HEK293 (cell line): ENCODE measurements at regions not wholly inside any gene's neighbourhood (a gene's known extent, or its start where the extent isn't known, plus 50 kb on each side); places are given as distances from the start of the nearest gene placed in this dataset.

Experiments used
- CTCF ChIA-PET: fragments of 350-600 bp; formaldehyde crosslinking; extraction: SDS; loops from one replicate; lab custom pipeline; 2021; ENCODE audit warnings: antibody characterized with exemption; lab: Yijun Ruan, JAX
- POLR2A ChIA-PET: fragments of 300-600 bp; formaldehyde crosslinking; extraction: SDS; loops from one replicate; lab custom pipeline; 2020; ENCODE audit warnings: antibody characterized with exemption, inconsistent platforms; lab: Yijun Ruan, JAX
- H3K27ac ChIP-seq: fragments of 200-500 bp; sonication (Bioruptor generic); 2 replicates; pipeline ENCODE4 v1.5.1; 2014; ENCODE audit warnings: low read depth, low read length, control low read depth, inconsistent platforms; ENCODE audit errors: extremely low read depth
- H3K36me3 ChIP-seq, 2 experiments: fragments of 200-500 bp in 1 of 2; sonication (Bioruptor generic) in 1 of 2; 1 replicate in 1 of 2; 2 replicates in 1 of 2; pipeline ENCODE4 v1.5.1; 2014 to 2017; ENCODE audit warnings: inconsistent platforms in 2 of 2, low read length in 2 of 2; ENCODE audit not compliant: control insufficient read depth in 2 of 2, insufficient read depth in 1 of 2
- H3K4me1 ChIP-seq: fragments of 200-500 bp; sonication (Bioruptor generic); 2 replicates; pipeline ENCODE4 v1.5.1; 2014; ENCODE audit warnings: mild to moderate bottlenecking, low read length, inconsistent platforms; ENCODE audit not compliant: control insufficient read depth, insufficient read depth
- H3K4me3 ChIP-seq: 2 replicates; pipeline ENCODE4 v1.5.1; 2011; ENCODE audit warnings: low read depth, mild to moderate bottlenecking, control low read depth, low read length, moderate library complexity
- H3K9me3 ChIP-seq: fragments of 200-500 bp; sonication (Bioruptor generic); 2 replicates; pipeline ENCODE4 v1.5.1; 2014; ENCODE audit warnings: low read depth, low read length, inconsistent platforms; ENCODE audit not compliant: control insufficient read depth, insufficient read depth
- GLI2 ChIP-seq: fragments of 450-650 bp; formaldehyde crosslinking; IDR thresholded peaks from 2 replicates; pipeline ENCODE4; 2017; ENCODE audit warnings: missing biosample characterization, missing genetic modification characterization, low read depth, borderline replicate concordance
- GLIS2 ChIP-seq: fragments of 450-650 bp; formaldehyde crosslinking; IDR thresholded peaks from 2 replicates; pipeline ENCODE4 v1.5.1; 2016; ENCODE audit warnings: missing biosample characterization, missing genetic modification characterization
- ZNF112 ChIP-seq: fragments of 450-650 bp; formaldehyde crosslinking; IDR thresholded peaks from 2 replicates; pipeline ENCODE4 v1.5.0; 2017; ENCODE audit warnings: missing biosample characterization, missing genetic modification characterization
- ZNF121 ChIP-seq: fragments of 450-650 bp; formaldehyde crosslinking; IDR thresholded peaks from 2 replicates; pipeline ENCODE4 v1.5.1; 2016; ENCODE audit warnings: missing biosample characterization, missing genetic modification characterization
- ZNF16 ChIP-seq: fragments of 450-650 bp; formaldehyde crosslinking; IDR thresholded peaks from 2 replicates; pipeline ENCODE4 v1.5.1; 2016; ENCODE audit warnings: low read depth, missing biosample characterization, missing genetic modification characterization
- ZNF174 ChIP-seq: fragments of 450-650 bp; formaldehyde crosslinking; IDR thresholded peaks from 2 replicates; pipeline ENCODE4 v1.5.0; 2017; ENCODE audit warnings: missing biosample characterization, mild to moderate bottlenecking, missing genetic modification characterization
- ZNF202 ChIP-seq: fragments of 450-650 bp; formaldehyde crosslinking; IDR thresholded peaks from 2 replicates; pipeline ENCODE4 v1.5.1; 2016; ENCODE audit warnings: missing biosample characterization, missing genetic modification characterization, borderline replicate concordance
- ZNF23 ChIP-seq: fragments of 450-650 bp; formaldehyde crosslinking; IDR thresholded peaks from 2 replicates; pipeline ENCODE4 v1.5.1; 2016; ENCODE audit warnings: missing biosample characterization, missing genetic modification characterization, borderline replicate concordance
- ZNF335 ChIP-seq: fragments of 450-650 bp; formaldehyde crosslinking; conservative IDR thresholded peaks from 2 replicates; pipeline ENCODE4 v1.5.1; 2016; ENCODE audit warnings: missing biosample characterization, missing genetic modification characterization
- ZNF394 ChIP-seq: fragments of 450-650 bp; formaldehyde crosslinking; IDR thresholded peaks from 2 replicates; pipeline ENCODE4 v1.5.1; 2016; ENCODE audit warnings: missing biosample characterization, missing genetic modification characterization, mild to moderate bottlenecking, moderate library complexity, borderline replicate concordance
- ZNF404 ChIP-seq: fragments of 450-650 bp; formaldehyde crosslinking; IDR thresholded peaks from 2 replicates; pipeline ENCODE4 v1.5.1; 2017; ENCODE audit warnings: missing biosample characterization, missing genetic modification characterization
- ZNF555 ChIP-seq: fragments of 450-650 bp; formaldehyde crosslinking; conservative IDR thresholded peaks from 2 replicates; pipeline ENCODE4 v1.5.1; 2017; ENCODE audit warnings: missing biosample characterization, mild to moderate bottlenecking, missing genetic modification characterization, inconsistent platforms
- ZNF624 ChIP-seq: fragments of 450-650 bp; formaldehyde crosslinking; IDR thresholded peaks from 2 replicates; pipeline ENCODE4 v1.5.1; 2017; ENCODE audit warnings: missing biosample characterization, missing genetic modification characterization
- TF ChIP-seq, protein P1 (sequence below): fragments of 450-650 bp; formaldehyde crosslinking; IDR thresholded peaks from 2 replicates; pipeline ENCODE4 v1.5.1; 2016; ENCODE audit warnings: missing biosample characterization, missing genetic modification characterization, borderline replicate concordance
- TF ChIP-seq, protein P2 (sequence below): fragments of 450-650 bp; formaldehyde crosslinking; IDR thresholded peaks from 2 replicates; pipeline ENCODE4 v1.5.1; 2016; ENCODE audit warnings: missing biosample characterization, missing genetic modification characterization
- TF ChIP-seq, protein P3 (sequence below): fragments of 450-650 bp; formaldehyde crosslinking; IDR thresholded peaks from 2 replicates; pipeline ENCODE4 v1.5.1; 2016; ENCODE audit warnings: missing biosample characterization, missing genetic modification characterization

DNA sequence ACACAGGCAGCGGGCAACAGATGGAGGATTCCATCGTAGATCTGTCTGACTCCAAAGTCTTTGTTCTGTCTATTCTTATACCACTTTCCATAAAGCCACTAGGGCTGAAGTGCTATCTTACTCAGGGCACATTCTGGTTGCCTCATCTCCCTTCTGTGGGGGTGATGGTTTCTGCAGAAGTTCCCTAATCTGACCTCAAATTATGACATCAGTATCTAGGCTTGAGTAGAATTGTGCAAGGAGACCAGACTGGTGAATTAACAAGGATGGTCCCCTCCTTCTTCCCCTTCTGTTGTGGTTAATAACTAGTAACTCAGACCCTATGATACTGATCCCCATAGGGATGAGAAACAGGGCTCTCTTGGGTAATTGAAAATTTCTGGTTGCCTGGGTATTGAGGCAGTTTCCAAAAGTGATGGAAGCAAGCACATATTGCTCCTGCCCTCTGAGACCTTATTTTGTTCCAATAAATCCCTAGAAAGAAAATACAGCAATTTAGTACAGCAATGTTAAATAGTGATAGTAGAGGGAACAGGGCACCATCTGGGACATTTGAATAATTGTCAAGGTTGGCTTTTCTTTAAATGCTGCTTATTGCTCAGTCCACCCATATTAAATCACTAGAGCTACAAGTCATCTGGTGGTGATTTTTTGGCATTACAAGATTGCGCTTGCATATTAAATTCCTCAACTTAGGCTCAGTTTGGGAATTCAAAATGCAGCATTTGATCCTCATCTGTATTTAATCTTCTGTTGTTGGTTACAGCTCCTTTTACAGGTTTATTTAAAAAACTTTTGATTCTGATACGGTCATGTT is 57.3 kb upstream of the AP1S2 start:
- Histone ChIP-seq H3K9me3 (no peaks in the 10 kb centered on the region), H3K4me1 (no peaks in the 10 kb centered on the region), H3K27ac (no peak overlapping the region), H3K36me3 (no peaks in the 10 kb centered on the region), H3K4me3 (no peak overlapping the region)
- ChIA-PET CTCF (interaction anchor here (0.7 kb wide), 1 partner anchor 63 kb away, joined by 3 read pairs; no protein-coding TSS in a partner anchor), POLR2A (no interaction called here)
- TF ChIP-seq, protein P1, sequence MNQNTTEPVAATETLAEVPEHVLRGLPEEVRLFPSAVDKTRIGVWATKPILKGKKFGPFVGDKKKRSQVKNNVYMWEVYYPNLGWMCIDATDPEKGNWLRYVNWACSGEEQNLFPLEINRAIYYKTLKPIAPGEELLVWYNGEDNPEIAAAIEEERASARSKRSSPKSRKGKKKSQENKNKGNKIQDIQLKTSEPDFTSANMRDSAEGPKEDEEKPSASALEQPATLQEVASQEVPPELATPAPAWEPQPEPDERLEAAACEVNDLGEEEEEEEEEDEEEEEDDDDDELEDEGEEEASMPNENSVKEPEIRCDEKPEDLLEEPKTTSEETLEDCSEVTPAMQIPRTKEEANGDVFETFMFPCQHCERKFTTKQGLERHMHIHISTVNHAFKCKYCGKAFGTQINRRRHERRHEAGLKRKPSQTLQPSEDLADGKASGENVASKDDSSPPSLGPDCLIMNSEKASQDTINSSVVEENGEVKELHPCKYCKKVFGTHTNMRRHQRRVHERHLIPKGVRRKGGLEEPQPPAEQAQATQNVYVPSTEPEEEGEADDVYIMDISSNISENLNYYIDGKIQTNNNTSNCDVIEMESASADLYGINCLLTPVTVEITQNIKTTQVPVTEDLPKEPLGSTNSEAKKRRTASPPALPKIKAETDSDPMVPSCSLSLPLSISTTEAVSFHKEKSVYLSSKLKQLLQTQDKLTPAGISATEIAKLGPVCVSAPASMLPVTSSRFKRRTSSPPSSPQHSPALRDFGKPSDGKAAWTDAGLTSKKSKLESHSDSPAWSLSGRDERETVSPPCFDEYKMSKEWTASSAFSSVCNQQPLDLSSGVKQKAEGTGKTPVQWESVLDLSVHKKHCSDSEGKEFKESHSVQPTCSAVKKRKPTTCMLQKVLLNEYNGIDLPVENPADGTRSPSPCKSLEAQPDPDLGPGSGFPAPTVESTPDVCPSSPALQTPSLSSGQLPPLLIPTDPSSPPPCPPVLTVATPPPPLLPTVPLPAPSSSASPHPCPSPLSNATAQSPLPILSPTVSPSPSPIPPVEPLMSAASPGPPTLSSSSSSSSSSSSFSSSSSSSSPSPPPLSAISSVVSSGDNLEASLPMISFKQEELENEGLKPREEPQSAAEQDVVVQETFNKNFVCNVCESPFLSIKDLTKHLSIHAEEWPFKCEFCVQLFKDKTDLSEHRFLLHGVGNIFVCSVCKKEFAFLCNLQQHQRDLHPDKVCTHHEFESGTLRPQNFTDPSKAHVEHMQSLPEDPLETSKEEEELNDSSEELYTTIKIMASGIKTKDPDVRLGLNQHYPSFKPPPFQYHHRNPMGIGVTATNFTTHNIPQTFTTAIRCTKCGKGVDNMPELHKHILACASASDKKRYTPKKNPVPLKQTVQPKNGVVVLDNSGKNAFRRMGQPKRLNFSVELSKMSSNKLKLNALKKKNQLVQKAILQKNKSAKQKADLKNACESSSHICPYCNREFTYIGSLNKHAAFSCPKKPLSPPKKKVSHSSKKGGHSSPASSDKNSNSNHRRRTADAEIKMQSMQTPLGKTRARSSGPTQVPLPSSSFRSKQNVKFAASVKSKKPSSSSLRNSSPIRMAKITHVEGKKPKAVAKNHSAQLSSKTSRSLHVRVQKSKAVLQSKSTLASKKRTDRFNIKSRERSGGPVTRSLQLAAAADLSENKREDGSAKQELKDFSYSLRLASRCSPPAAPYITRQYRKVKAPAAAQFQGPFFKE: no peak
- TF ChIP-seq ZNF16 (tag by site-specific recombination) (no peak), ZNF404 (tag by site-specific recombination) (no peak), ZNF174 (tag by site-specific recombination) (no peak), ZNF112 (tag by site-specific recombination) (no peak), ZNF23 (tag by site-specific recombination) (no peak), GLIS2 (tag by site-specific recombination) (no peak), GLI2 (tag by site-specific recombination) (no peak), ZNF624 (tag by site-specific recombination) (no peak), ZNF121 (no peak), ZNF335 (tag by site-specific recombination) (no peak), ZNF202 (tag by site-specific recombination) (no peak), ZNF394 (tag by site-specific recombination) (no peak), ZNF555 (tag by site-specific recombination) (no peak)
- TF ChIP-seq, protein P2, sequence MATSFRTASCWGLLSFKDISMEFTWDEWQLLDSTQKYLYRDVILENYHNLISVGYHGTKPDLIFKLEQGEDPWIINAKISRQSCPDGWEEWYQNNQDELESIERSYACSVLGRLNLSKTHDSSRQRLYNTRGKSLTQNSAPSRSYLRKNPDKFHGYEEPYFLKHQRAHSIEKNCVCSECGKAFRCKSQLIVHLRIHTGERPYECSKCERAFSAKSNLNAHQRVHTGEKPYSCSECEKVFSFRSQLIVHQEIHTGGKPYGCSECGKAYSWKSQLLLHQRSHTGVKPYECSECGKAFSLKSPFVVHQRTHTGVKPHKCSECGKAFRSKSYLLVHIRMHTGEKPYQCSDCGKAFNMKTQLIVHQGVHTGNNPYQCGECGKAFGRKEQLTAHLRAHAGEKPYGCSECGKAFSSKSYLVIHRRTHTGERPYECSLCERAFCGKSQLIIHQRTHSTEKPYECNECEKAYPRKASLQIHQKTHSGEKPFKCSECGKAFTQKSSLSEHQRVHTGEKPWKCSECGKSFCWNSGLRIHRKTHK (tag by site-specific recombination): no peak
- TF ChIP-seq, protein P3, sequence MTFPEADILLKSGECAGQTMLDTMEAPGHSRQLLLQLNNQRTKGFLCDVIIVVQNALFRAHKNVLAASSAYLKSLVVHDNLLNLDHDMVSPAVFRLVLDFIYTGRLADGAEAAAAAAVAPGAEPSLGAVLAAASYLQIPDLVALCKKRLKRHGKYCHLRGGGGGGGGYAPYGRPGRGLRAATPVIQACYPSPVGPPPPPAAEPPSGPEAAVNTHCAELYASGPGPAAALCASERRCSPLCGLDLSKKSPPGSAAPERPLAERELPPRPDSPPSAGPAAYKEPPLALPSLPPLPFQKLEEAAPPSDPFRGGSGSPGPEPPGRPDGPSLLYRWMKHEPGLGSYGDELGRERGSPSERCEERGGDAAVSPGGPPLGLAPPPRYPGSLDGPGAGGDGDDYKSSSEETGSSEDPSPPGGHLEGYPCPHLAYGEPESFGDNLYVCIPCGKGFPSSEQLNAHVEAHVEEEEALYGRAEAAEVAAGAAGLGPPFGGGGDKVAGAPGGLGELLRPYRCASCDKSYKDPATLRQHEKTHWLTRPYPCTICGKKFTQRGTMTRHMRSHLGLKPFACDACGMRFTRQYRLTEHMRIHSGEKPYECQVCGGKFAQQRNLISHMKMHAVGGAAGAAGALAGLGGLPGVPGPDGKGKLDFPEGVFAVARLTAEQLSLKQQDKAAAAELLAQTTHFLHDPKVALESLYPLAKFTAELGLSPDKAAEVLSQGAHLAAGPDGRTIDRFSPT (tag by site-specific recombination): no peak
